ENCODE measurements at regions not wholly inside any gene's neighbourhood (a gene's known extent, or its start where the extent isn't known, plus 50 kb on each side); places are given as distances from the start of the nearest gene placed in this dataset.

DNA sequence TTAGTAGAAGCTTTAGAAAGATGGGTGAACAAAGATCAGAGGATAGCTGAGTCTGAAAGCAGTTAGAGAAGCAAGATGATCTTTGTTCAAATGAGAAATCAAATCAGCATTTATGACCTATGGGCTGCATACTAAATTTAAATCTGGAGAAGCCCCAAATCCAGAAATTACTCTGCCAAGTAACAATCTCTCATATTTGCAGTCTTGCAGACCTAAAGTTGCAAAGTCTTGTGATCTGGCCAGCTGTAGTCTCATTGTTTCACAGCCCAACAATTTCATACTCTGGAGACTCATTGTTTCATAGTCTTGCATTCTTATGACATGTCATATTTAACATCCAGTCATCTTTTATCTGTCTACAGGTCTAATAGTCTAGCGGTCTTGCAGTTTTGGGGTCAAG, 364.9 kb upstream of the RSPO3 start:
- no peaks in the 10 kb centered on the region for H3K36me3 Mint-ChIP-seq

DNA sequence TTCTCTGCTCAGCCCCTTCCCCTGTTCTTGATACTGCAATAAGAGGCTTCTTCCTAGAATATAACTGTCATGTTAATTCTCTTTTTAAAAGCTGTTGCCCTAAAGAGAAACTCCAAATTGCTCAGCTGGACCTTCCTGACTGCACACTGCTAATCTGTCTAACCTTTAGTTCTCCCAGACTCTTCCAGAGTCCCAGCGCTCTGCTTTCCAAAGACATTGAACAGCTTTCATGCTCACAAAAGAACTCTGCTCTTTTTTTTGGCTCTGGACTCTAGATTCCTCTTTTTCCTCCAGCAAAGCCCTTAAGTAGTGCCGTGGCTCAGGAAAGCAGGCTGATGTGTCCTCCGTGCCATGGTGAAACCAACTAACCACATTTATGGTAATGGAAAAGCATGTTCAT, 356.6 kb upstream of the RSPO3 start:
- Mint-ChIP-seq H3K4me3 (no peak overlapping the region), H3K36me3 (no peaks in the 10 kb centered on the region), H3K4me1 (ENCODE audit: low read depth) (no peaks in the 10 kb centered on the region), H3K9me3 (peaks cover 4% of the 10 kb centered on the region), H3K27ac (no peak overlapping the region), H3K27me3 (no peaks in the 10 kb centered on the region)
- ChIA-PET CTCF (no interaction called here), POLR2A (no interaction called here)
- intact Hi-C loops (cut with micrococcal nuclease): no loop called here
- no peak for DNase-seq

More for the DNA sequence above, 364.9 kb upstream of the RSPO3 start:
- ChIA-PET POLR2A (no interaction called here), CTCF (no interaction called here)
- H3K27me3 Mint-ChIP-seq: no peaks in the 10 kb centered on the region
- H3K9me3 Mint-ChIP-seq: peaks cover 15% of the 10 kb centered on the region
- DNase-seq: no peak
- no peak overlapping the region for H3K27ac Mint-ChIP-seq
- no peak overlapping the region for H3K4me3 Mint-ChIP-seq
- intact Hi-C loops (cut with micrococcal nuclease): no loop called here
- no peaks in the 10 kb centered on the region for H3K4me1 Mint-ChIP-seq (ENCODE audit: low read depth)

DNA sequence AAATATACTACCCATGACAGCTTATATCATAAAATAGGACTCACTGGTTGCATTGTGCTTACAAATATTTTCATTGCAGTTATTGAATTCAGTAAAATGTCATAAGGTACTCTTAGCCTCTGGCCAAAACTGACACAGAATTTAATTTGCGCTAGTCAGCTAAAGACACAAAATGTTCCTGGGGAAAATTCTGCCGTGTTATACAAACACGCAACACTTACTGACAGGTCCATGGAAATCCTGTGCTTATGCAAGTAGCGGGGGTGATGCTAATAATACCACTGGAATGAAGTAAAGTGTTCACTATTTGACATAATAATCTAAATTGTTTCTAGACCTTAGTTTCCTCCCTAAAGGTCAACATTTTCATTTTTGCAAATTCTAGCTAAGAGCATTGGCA, 354.4 kb upstream of the RSPO3 start:
- POLR2A ChIA-PET: no interaction called here
- intact Hi-C loops (cut with micrococcal nuclease): no loop called here
- H3K27ac Mint-ChIP-seq: no peak overlapping the region
- no peaks in the 10 kb centered on the region for H3K36me3 Mint-ChIP-seq
- H3K27me3 Mint-ChIP-seq: no peaks in the 10 kb centered on the region
- DNase-seq: no peak
- CTCF ChIA-PET: no interaction called here
- H3K9me3 Mint-ChIP-seq: no peaks in the 10 kb centered on the region
- H3K4me1 Mint-ChIP-seq (ENCODE audit: low read depth): no peaks in the 10 kb centered on the region
- no peak overlapping the region for H3K4me3 Mint-ChIP-seq

GRCh38 chr6:126764671-126765070, 353.8 kb upstream of the RSPO3 start:
- Mint-ChIP-seq H3K4me1 (ENCODE audit: low read depth) (no peaks in the 10 kb centered on the region), H3K27me3 (peaks cover 2% of the 10 kb centered on the region), H3K4me3 (no peak overlapping the region), H3K36me3 (no peaks in the 10 kb centered on the region), H3K27ac (no peak overlapping the region), H3K9me3 (no peaks in the 10 kb centered on the region)
- intact Hi-C loops (cut with micrococcal nuclease): no loop called here
- no peak for DNase-seq
- ChIA-PET POLR2A (no interaction called here), CTCF (no interaction called here)

DNA sequence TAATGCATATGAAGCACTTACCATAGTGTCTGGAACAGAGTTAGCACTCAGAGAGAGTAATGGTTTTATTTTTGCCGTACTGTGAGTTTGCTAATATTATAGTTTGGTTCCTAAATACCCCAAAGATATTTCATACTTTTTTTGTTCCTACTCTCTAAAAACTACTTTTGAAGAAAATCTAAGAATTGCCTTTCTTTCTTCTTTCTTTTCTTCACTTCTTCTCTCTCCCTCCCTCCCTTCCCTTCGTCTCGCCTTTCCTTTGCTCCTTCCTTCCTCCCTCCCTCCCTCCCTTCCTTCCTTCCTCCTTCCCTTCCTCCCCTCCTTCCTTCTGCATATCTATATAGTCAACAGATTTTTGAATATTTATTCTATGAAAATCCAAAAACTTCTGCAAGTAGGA, 351.7 kb upstream of the RSPO3 start:
- Mint-ChIP-seq H3K27ac (no peak overlapping the region), H3K36me3 (no peaks in the 10 kb centered on the region), H3K27me3 (peaks cover 2% of the 10 kb centered on the region), H3K4me3 (no peak overlapping the region), H3K9me3 (no peaks in the 10 kb centered on the region), H3K4me1 (ENCODE audit: low read depth) (no peaks in the 10 kb centered on the region)
- CTCF ChIA-PET: no interaction called here
- intact Hi-C loops (cut with micrococcal nuclease): no loop called here
- no peak for DNase-seq
- POLR2A ChIA-PET: no interaction called here

DNA sequence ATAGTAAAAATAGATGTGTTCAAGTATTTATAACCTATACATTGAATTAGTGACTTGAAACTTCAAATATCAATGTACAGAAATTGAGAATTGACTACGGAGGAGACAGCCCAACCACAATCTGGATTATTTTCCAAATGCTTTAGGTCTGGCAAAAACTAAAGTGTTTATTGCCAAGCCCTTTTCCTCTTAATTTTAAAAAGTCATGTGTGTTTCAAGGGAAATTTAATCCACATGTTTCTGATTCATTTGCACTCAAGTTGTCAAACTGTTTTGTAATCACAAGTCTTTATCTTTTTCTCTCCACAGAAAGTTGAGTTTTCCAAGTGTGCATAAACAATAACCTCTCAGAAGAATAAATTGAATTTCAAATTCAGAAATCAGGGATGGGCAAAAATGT, 350.8 kb upstream of the RSPO3 start:
- no peaks in the 10 kb centered on the region for H3K36me3 Mint-ChIP-seq
- ChIA-PET CTCF (no interaction called here), POLR2A (no interaction called here)
- no peak overlapping the region for H3K27ac Mint-ChIP-seq
- H3K4me3 Mint-ChIP-seq: no peak overlapping the region
- no peaks in the 10 kb centered on the region for H3K4me1 Mint-ChIP-seq (ENCODE audit: low read depth)
- intact Hi-C loops (cut with micrococcal nuclease): no loop called here
- no peaks in the 10 kb centered on the region for H3K9me3 Mint-ChIP-seq
- no peak for DNase-seq
- H3K27me3 Mint-ChIP-seq: peaks cover 2% of the 10 kb centered on the region

DNA sequence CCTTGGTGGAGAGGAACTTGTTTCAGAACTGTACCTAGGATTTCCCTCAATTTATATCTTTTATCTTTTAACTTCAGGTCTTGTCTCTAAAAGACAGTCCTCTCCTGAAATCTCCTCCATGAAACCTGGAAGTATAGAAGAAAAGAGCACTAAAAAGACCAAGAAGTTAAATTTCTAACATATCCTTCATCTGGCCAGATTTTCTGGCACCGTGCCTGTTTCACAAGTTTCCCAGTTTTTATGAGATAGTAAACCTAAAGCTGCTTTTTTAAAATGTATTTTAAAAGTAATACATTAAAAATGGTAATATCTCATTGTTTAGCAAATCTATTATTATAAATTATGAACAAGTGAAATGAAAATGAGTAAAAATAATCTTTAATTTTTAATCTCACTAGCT, 348.3 kb upstream of the RSPO3 start:
- ChIA-PET POLR2A (no interaction called here), CTCF (no interaction called here)
- Mint-ChIP-seq H3K27ac (no peak overlapping the region), H3K4me3 (no peak overlapping the region), H3K27me3 (peaks cover 2% of the 10 kb centered on the region), H3K36me3 (no peaks in the 10 kb centered on the region), H3K9me3 (no peaks in the 10 kb centered on the region), H3K4me1 (ENCODE audit: low read depth) (no peaks in the 10 kb centered on the region)
- intact Hi-C loops (cut with micrococcal nuclease): no loop called here
- DNase-seq: no peak

DNA sequence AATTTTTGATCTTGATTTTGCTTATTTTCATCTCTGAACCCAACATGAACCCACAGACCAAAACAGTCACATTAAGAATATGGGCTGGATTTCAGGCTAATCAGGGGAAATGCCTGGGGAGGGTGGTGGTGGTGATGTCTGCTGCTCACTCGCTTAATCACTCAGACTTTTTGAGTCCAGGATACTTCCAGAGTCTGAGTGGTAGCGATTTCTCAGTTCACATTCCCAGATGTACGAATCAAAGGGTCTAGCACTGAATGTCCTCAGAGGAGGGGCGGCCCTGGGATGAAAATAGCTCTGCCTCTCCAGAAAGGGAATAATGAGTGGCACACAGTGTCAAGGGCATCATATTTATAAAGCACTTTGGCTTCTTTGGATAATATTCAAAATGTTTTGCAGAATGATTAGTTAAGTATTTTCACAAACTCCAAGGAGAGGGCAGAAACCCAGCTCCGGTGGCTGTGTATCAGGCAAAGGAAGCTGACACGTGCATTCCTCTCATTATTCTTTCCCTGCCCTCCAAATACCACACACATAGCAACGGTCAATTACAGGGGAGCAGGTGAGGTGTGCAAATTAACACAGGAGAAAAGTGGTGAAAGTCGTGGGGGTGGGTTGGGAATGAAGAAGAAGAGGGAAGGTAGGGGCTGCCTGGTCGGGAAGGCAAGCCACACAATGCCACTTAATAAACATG, 345.2 kb upstream of the RSPO3 start:
- Mint-ChIP-seq H3K4me3 (no peak overlapping the region), H3K27me3 (peaks cover 2% of the 10 kb centered on the region), H3K4me1 (ENCODE audit: low read depth) (no peaks in the 10 kb centered on the region), H3K27ac (no peak overlapping the region), H3K36me3 (no peaks in the 10 kb centered on the region), H3K9me3 (no peaks in the 10 kb centered on the region)
- intact Hi-C loops (cut with micrococcal nuclease): no loop called here
- POLR2A ChIA-PET: no interaction called here
- no peak for DNase-seq
- CTCF ChIA-PET: no interaction called here

DNA sequence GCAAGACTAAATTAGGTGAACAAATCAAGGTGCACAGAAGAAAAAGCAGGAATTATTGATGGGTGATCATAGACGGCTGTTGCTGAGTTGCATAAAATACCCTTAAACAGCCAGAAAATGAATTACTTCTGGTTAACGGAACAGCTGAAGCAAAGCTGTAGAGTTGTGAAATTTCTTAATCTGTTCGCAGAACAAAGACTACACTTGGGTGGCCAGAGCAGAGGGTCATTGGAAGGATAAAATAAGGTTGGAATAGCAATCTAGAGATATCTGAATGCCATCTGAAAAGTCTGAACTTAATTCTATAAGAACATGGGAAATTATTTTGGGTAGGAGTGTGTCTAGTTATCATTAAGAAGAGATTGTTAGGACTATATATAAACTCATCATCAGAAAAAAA, 339.1 kb upstream of the RSPO3 start:
- Mint-ChIP-seq H3K4me3 (no peak overlapping the region), H3K36me3 (no peaks in the 10 kb centered on the region), H3K27ac (no peak overlapping the region), H3K9me3 (no peaks in the 10 kb centered on the region), H3K27me3 (no peaks in the 10 kb centered on the region), H3K4me1 (ENCODE audit: low read depth) (no peaks in the 10 kb centered on the region)
- DNase-seq: no peak
- intact Hi-C loops (cut with micrococcal nuclease): no loop called here
- ChIA-PET POLR2A (no interaction called here), CTCF (no interaction called here)

GRCh38 chr6:126781582-126781981, 336.9 kb upstream of the RSPO3 start:
- H3K27me3 Mint-ChIP-seq: no peaks in the 10 kb centered on the region
- no peaks in the 10 kb centered on the region for H3K36me3 Mint-ChIP-seq
- ChIA-PET POLR2A (no interaction called here), CTCF (no interaction called here)
- H3K4me1 Mint-ChIP-seq (ENCODE audit: low read depth): no peaks in the 10 kb centered on the region
- H3K27ac Mint-ChIP-seq: no peak overlapping the region
- intact Hi-C loops (cut with micrococcal nuclease): no loop called here
- H3K4me3 Mint-ChIP-seq: no peak overlapping the region
- no peak for DNase-seq
- H3K9me3 Mint-ChIP-seq: no peaks in the 10 kb centered on the region

DNA sequence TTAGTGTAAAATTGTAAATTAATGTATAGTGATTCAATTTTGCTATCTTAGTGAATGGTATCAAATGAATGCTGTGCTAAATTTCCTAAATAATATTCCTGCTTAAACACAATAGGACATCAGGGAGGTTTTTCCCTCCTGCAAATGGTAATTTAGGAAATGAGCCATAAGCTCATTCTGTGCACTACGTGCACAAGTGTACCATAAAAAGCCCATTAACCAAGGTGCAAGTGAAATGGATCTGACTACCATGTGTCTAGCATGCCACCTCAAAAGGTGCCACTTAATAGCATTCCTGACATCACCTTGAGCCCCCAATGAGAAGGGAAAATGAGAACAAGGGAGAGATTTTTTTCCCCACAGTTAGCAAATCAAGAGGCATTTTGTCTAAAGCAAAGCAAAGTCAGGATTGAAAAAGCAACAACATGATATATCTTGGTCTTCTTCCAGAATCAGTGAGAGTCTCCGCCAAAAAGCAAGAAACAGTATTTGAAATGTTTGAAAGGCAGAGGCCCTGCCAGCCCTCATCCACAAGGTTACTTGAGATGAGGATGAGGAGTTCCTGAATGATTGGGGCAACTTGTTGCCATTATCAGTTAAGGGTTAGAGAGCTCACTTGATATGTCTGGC, 334.2 kb upstream of the RSPO3 start:
- POLR2A ChIA-PET: no interaction called here
- Mint-ChIP-seq H3K9me3 (no peaks in the 10 kb centered on the region), H3K36me3 (no peaks in the 10 kb centered on the region), H3K4me1 (ENCODE audit: low read depth) (no peaks in the 10 kb centered on the region), H3K27ac (no peak overlapping the region), H3K4me3 (no peak overlapping the region), H3K27me3 (no peaks in the 10 kb centered on the region)
- CTCF ChIA-PET: no interaction called here
- intact Hi-C loops (cut with micrococcal nuclease): no loop called here
- DNase-seq: no peak

DNA sequence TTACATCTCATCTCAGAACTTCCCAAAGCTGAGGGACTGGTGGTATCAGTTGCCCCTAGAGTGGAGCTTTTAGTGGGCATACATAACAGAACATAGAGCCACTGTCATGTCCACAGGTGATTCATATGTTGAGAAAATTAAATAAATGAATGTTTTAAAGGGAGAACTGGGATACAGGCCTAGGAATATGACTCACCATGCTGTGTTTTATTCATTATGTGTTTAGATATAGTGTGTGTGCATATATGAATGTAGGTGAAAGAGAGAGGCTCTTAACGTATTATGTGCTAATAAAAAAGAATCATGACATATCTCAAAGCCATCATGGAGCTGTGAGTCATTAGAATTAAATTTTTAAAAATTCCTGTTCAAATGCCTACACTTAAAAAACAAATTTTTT, 332.2 kb upstream of the RSPO3 start:
- no peaks in the 10 kb centered on the region for H3K4me1 Mint-ChIP-seq (ENCODE audit: low read depth)
- DNase-seq: no peak
- no peak overlapping the region for H3K27ac Mint-ChIP-seq
- H3K9me3 Mint-ChIP-seq: no peaks in the 10 kb centered on the region
- H3K27me3 Mint-ChIP-seq: no peaks in the 10 kb centered on the region
- no peaks in the 10 kb centered on the region for H3K36me3 Mint-ChIP-seq
- H3K4me3 Mint-ChIP-seq: no peak overlapping the region
- CTCF ChIA-PET: interaction anchor here (2.5 kb wide), 1 partner anchor 19 kb away, joined by 6 read pairs; no protein-coding TSS in a partner anchor
- POLR2A ChIA-PET: no interaction called here
- intact Hi-C loops (cut with micrococcal nuclease): no loop called here

- Mint-ChIP-seq H3K9me3 (no peaks in the 10 kb centered on the region), H3K27me3 (no peaks in the 10 kb centered on the region), H3K27ac (no peak overlapping the region), H3K36me3 (no peaks in the 10 kb centered on the region), H3K4me1 (ENCODE audit: low read depth) (no peaks in the 10 kb centered on the region), H3K4me3 (no peak overlapping the region)
- DNase-seq: no peak
- intact Hi-C loops (cut with micrococcal nuclease): no loop called here
- ChIA-PET POLR2A (no interaction called here), CTCF (no interaction called here)
Observed at GRCh38 chr6:126787635-126788034, 330.8 kb upstream of the RSPO3 start.
